ENCODE measurements at regions not wholly inside any gene's neighbourhood (a gene's known extent, or its start where the extent isn't known, plus 50 kb on each side); places are given as distances from the start of the nearest gene placed in this dataset.

DNA sequence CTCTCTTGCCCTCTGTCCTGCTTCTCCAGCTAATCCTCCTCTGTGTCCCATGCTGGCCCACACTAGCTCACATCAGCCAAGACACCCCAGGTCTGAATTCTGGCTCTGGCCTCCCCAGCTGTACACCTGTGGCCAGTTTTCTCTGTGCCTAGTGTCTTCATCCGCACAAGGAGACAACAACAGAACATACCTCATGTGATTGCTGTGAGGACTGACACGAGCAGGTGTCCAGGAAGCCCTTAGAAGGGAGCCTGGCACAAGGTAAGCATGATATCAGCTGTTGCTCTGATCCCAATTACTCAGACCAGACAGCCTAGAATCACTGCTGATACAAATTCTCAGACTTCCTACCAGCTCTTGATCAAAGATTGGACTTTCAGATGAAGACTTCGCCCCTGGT is 71.2 kb upstream of the GJB5 start:
- ATAC-seq, result no peak
- TF ChIP-seq ARNTL (CRISPR knock-in tag; IDR thresholded peaks at IDR 0.05; ENCODE audit: borderline replicate concordance, low read depth) (no peak), ZFP3 (CRISPR knock-in tag; IDR thresholded peaks at IDR 0.05) (no peak), SNAI2 (CRISPR knock-in tag; IDR thresholded peaks at IDR 0.05) (no peak), ZNF8 (CRISPR knock-in tag; IDR thresholded peaks at IDR 0.05) (no peak), BACH2 (CRISPR knock-in tag; IDR thresholded peaks at IDR 0.05; ENCODE audit: borderline replicate concordance) (no peak), ESRRG (CRISPR knock-in tag; IDR thresholded peaks at IDR 0.05) (no peak), TCF4 (CRISPR knock-in tag; IDR thresholded peaks at IDR 0.05; ENCODE audit: borderline replicate concordance) (no peak), TOX (CRISPR knock-in tag; IDR thresholded peaks at IDR 0.05; ENCODE audit: borderline replicate concordance) (no peak), ZC3H10 (CRISPR knock-in tag; IDR thresholded peaks at IDR 0.05) (no peak), ZNF70 (CRISPR knock-in tag; IDR thresholded peaks at IDR 0.05) (no peak), OSR1 (CRISPR knock-in tag; IDR thresholded peaks at IDR 0.05) (no peak), CSDC2 (CRISPR knock-in tag; IDR thresholded peaks at IDR 0.05) (no peak), ZFP30 (CRISPR knock-in tag; IDR thresholded peaks at IDR 0.05) (no peak), RARB (CRISPR knock-in tag; IDR thresholded peaks at IDR 0.05) (no peak), PPARA (CRISPR knock-in tag; IDR thresholded peaks at IDR 0.05; ENCODE audit: borderline replicate concordance) (no peak)
- TF ChIP-seq, protein P1, sequence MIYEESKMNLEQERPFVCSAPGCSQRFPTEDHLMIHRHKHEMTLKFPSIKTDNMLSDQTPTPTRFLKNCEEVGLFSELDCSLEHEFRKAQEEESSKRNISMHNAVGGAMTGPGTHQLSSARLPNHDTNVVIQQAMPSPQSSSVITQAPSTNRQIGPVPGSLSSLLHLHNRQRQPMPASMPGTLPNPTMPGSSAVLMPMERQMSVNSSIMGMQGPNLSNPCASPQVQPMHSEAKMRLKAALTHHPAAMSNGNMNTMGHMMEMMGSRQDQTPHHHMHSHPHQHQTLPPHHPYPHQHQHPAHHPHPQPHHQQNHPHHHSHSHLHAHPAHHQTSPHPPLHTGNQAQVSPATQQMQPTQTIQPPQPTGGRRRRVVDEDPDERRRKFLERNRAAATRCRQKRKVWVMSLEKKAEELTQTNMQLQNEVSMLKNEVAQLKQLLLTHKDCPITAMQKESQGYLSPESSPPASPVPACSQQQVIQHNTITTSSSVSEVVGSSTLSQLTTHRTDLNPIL (CRISPR knock-in tag; IDR thresholded peaks at IDR 0.05; ENCODE audit: low read depth), result no peak
- TF ChIP-seq, protein P2, sequence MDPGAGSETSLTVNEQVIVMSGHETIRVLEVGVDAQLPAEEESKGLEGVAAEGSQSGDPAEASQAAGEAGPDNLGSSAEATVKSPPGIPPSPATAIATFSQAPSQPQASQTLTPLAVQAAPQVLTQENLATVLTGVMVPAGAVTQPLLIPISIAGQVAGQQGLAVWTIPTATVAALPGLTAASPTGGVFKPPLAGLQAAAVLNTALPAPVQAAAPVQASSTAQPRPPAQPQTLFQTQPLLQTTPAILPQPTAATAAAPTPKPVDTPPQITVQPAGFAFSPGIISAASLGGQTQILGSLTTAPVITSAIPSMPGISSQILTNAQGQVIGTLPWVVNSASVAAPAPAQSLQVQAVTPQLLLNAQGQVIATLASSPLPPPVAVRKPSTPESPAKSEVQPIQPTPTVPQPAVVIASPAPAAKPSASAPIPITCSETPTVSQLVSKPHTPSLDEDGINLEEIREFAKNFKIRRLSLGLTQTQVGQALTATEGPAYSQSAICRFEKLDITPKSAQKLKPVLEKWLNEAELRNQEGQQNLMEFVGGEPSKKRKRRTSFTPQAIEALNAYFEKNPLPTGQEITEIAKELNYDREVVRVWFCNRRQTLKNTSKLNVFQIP (CRISPR knock-in tag; IDR thresholded peaks at IDR 0.05; ENCODE audit: borderline replicate concordance, low read depth), result no peak
- TF ChIP-seq, protein P3, sequence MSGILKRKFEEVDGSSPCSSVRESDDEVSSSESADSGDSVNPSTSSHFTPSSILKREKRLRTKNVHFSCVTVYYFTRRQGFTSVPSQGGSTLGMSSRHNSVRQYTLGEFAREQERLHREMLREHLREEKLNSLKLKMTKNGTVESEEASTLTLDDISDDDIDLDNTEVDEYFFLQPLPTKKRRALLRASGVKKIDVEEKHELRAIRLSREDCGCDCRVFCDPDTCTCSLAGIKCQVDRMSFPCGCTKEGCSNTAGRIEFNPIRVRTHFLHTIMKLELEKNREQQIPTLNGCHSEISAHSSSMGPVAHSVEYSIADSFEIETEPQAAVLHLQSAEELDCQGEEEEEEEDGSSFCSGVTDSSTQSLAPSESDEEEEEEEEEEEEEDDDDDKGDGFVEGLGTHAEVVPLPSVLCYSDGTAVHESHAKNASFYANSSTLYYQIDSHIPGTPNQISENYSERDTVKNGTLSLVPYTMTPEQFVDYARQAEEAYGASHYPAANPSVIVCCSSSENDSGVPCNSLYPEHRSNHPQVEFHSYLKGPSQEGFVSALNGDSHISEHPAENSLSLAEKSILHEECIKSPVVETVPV (CRISPR knock-in tag; IDR thresholded peaks at IDR 0.05), result no peak
- TF ChIP-seq, protein P4, sequence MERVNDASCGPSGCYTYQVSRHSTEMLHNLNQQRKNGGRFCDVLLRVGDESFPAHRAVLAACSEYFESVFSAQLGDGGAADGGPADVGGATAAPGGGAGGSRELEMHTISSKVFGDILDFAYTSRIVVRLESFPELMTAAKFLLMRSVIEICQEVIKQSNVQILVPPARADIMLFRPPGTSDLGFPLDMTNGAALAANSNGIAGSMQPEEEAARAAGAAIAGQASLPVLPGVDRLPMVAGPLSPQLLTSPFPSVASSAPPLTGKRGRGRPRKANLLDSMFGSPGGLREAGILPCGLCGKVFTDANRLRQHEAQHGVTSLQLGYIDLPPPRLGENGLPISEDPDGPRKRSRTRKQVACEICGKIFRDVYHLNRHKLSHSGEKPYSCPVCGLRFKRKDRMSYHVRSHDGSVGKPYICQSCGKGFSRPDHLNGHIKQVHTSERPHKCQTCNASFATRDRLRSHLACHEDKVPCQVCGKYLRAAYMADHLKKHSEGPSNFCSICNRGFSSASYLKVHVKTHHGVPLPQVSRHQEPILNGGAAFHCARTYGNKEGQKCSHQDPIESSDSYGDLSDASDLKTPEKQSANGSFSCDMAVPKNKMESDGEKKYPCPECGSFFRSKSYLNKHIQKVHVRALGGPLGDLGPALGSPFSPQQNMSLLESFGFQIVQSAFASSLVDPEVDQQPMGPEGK (CRISPR knock-in tag; IDR thresholded peaks at IDR 0.05; ENCODE audit: borderline replicate concordance), result no peak

DNA sequence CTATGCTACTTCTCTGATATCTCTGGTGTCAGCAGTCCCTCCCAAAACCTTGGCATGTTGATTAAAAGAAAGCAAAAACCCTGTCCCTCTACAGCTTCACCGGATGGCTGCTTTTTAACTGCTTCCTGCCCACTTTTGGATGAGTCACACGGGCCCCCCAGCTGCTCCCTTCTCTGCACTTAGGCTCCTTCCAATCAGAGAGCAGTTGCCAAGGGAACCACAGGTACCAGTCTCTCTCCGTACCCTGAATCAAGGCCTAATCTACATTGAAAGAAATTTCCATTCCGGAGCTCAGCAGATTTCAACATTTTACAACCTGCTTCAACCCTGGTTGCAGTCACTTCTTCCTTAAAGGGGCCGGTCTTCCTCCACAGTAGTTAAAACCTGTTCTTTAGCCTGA is 70.6 kb upstream of the GJB5 start:
- TF ChIP-seq PPARA (CRISPR knock-in tag; IDR thresholded peaks at IDR 0.05; ENCODE audit: borderline replicate concordance), result no peak
- TF ChIP-seq CSDC2 (CRISPR knock-in tag; IDR thresholded peaks at IDR 0.05), result no peak
- no peak for TF ChIP-seq ISL1 (CRISPR knock-in tag; IDR thresholded peaks at IDR 0.05)
- TF ChIP-seq, protein P5, sequence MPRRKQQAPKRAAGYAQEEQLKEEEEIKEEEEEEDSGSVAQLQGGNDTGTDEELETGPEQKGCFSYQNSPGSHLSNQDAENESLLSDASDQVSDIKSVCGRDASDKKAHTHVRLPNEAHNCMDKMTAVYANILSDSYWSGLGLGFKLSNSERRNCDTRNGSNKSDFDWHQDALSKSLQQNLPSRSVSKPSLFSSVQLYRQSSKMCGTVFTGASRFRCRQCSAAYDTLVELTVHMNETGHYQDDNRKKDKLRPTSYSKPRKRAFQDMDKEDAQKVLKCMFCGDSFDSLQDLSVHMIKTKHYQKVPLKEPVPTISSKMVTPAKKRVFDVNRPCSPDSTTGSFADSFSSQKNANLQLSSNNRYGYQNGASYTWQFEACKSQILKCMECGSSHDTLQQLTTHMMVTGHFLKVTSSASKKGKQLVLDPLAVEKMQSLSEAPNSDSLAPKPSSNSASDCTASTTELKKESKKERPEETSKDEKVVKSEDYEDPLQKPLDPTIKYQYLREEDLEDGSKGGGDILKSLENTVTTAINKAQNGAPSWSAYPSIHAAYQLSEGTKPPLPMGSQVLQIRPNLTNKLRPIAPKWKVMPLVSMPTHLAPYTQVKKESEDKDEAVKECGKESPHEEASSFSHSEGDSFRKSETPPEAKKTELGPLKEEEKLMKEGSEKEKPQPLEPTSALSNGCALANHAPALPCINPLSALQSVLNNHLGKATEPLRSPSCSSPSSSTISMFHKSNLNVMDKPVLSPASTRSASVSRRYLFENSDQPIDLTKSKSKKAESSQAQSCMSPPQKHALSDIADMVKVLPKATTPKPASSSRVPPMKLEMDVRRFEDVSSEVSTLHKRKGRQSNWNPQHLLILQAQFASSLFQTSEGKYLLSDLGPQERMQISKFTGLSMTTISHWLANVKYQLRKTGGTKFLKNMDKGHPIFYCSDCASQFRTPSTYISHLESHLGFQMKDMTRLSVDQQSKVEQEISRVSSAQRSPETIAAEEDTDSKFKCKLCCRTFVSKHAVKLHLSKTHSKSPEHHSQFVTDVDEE (CRISPR knock-in tag; IDR thresholded peaks at IDR 0.05), result no peak
- TF ChIP-seq, protein P4 (CRISPR knock-in tag; IDR thresholded peaks at IDR 0.05; ENCODE audit: borderline replicate concordance), result no peak
- no peak for TF ChIP-seq ZNF565 (CRISPR knock-in tag; conservative IDR thresholded peaks at IDR 0.05; ENCODE audit: low read depth)
- TF ChIP-seq, protein P3 (CRISPR knock-in tag; IDR thresholded peaks at IDR 0.05), result no peak
- TF ChIP-seq ZFP30 (CRISPR knock-in tag; IDR thresholded peaks at IDR 0.05), result no peak
- no peak for ATAC-seq
